ENCODE measurements at regions not wholly inside any gene's neighbourhood (a gene's known extent, or its start where the extent isn't known, plus 50 kb on each side); places are given as distances from the start of the nearest gene placed in this dataset.

- Histone ChIP-seq H3K4me3 (replicated peaks in 1 of 2; ENCODE audit: low read depth in 1 of 2, low read length in 2 of 2) (no peak overlapping the region), H2AFZ (ENCODE audit: low read depth, low read length, poor library complexity, severe bottlenecking) (no peak overlapping the region), H3K4me1 (ENCODE audit: control insufficient read depth in 1 of 2, insufficient read depth in 2 of 2, low read length in 2 of 2) (no peaks in the 10 kb centered on the region), H3K27me3 (ENCODE audit: insufficient read depth, low read length) (no peaks in the 10 kb centered on the region), H3K4me2 (ENCODE audit: low read length) (no peak overlapping the region), H3K27ac (ENCODE audit: low read depth, low read length) (no peak overlapping the region), H3K9me2 (ENCODE audit: insufficient read depth) (no peaks in the 10 kb centered on the region), H3K79me2 (ENCODE audit: insufficient read depth, low read length) (no peaks in the 10 kb centered on the region), H3K36me3 (ENCODE audit: control insufficient read depth in 1 of 2, insufficient read depth in 2 of 2, low read length in 2 of 2) (no peaks in the 10 kb centered on the region), H3K9me3 (ENCODE audit: control insufficient read depth in 1 of 2, insufficient read depth in 1 of 2, low read depth in 1 of 2, low read length in 2 of 2) (peaks cover 0 to 3% of the 10 kb centered on the region in 2 experiments; a peak in 1 of 4 replicates), H3K9ac (ENCODE audit: low read length) (no peak overlapping the region), H4K20me1 (ENCODE audit: insufficient read depth) (no peaks in the 10 kb centered on the region)
- CTCF ChIA-PET: no interaction called here
- POLR2A ChIA-PET: no interaction called here
- RAD21 ChIA-PET (ENCODE audit: low non-redundant PET in 1 of 2, low total read pairs in 2 of 2, uncharacterized antibody in 2 of 2, unreplicated experiment in 2 of 2): no interaction called here
- no TSS peak for BruUV-seq (replicated peaks)
- TF ChIP-seq ELF1 (IDR thresholded peaks at IDR 0.05; ENCODE audit: borderline replicate concordance, low read depth) (no peak), POLR2A (IDR thresholded peaks at IDR 0.05; ENCODE audit: borderline replicate concordance, extremely low read depth, insufficient read depth, insufficient read length) (no peak), REST (IDR thresholded peaks at IDR 0.05; ENCODE audit: low read depth) (no peak), SRF (IDR thresholded peaks at IDR 0.05; ENCODE audit: low read depth) (no peak)
- intact Hi-C loops (cut with micrococcal nuclease): no loop called here
- ATAC-seq (no peak), DNase-seq (ENCODE audit: low read depth, low spot score) (no peak)
Measured at GRCh38 chr4:160257318-160257717, 1154.4 kb downstream of the RAPGEF2 start.

- Histone ChIP-seq H2AFZ (ENCODE audit: low read depth, low read length, poor library complexity, severe bottlenecking) (no peak overlapping the region), H3K4me3 (replicated peaks in 1 of 2; ENCODE audit: low read depth in 1 of 2, low read length in 2 of 2) (no peak overlapping the region), H3K79me2 (ENCODE audit: insufficient read depth, low read length) (no peaks in the 10 kb centered on the region), H3K9me3 (ENCODE audit: control insufficient read depth in 1 of 2, insufficient read depth in 1 of 2, low read depth in 1 of 2, low read length in 2 of 2) (no peaks in the 10 kb centered on the region), H4K20me1 (ENCODE audit: insufficient read depth) (no peaks in the 10 kb centered on the region), H3K27ac (ENCODE audit: low read depth, low read length) (no peak overlapping the region), H3K27me3 (ENCODE audit: insufficient read depth, low read length) (no peaks in the 10 kb centered on the region), H3K4me2 (ENCODE audit: low read length) (no peak overlapping the region), H3K9ac (ENCODE audit: low read length) (no peak overlapping the region), H3K36me3 (ENCODE audit: control insufficient read depth in 1 of 2, insufficient read depth in 2 of 2, low read length in 2 of 2) (no peaks in the 10 kb centered on the region), H3K4me1 (ENCODE audit: control insufficient read depth in 1 of 2, insufficient read depth in 2 of 2, low read length in 2 of 2) (no peaks in the 10 kb centered on the region), H3K9me2 (ENCODE audit: insufficient read depth) (no peaks in the 10 kb centered on the region)
- ChIA-PET POLR2A (no interaction called here), CTCF (no interaction called here), RAD21 (ENCODE audit: low non-redundant PET in 1 of 2, low total read pairs in 2 of 2, uncharacterized antibody in 2 of 2, unreplicated experiment in 2 of 2) (no interaction called here)
- intact Hi-C loops (cut with micrococcal nuclease): no loop called here
- BruUV-seq (replicated peaks): no TSS peak
- DNase-seq (ENCODE audit: low read depth, low spot score) (no peak), ATAC-seq (no peak)
- no peak for TF ChIP-seq MAX (IDR thresholded peaks at IDR 0.05)
- no peak for TF ChIP-seq SRF (IDR thresholded peaks at IDR 0.05; ENCODE audit: low read depth)
- no peak for TF ChIP-seq REST (IDR thresholded peaks at IDR 0.05; ENCODE audit: low read depth)
- TF ChIP-seq, protein P1, sequence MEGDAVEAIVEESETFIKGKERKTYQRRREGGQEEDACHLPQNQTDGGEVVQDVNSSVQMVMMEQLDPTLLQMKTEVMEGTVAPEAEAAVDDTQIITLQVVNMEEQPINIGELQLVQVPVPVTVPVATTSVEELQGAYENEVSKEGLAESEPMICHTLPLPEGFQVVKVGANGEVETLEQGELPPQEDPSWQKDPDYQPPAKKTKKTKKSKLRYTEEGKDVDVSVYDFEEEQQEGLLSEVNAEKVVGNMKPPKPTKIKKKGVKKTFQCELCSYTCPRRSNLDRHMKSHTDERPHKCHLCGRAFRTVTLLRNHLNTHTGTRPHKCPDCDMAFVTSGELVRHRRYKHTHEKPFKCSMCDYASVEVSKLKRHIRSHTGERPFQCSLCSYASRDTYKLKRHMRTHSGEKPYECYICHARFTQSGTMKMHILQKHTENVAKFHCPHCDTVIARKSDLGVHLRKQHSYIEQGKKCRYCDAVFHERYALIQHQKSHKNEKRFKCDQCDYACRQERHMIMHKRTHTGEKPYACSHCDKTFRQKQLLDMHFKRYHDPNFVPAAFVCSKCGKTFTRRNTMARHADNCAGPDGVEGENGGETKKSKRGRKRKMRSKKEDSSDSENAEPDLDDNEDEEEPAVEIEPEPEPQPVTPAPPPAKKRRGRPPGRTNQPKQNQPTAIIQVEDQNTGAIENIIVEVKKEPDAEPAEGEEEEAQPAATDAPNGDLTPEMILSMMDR (IDR thresholded peaks at IDR 0.05 in 2 of 3, conservative IDR thresholded peaks at IDR 0.05 in 1 of 3; ENCODE audit: borderline replicate concordance in 1 of 3, insufficient read depth in 1 of 3, low read depth in 2 of 3, low read length in 2 of 3): no peak
- no peak for TF ChIP-seq ZFX (IDR thresholded peaks at IDR 0.05)
- no peak for TF ChIP-seq ELF1 (IDR thresholded peaks at IDR 0.05; ENCODE audit: borderline replicate concordance, low read depth)
- TF ChIP-seq SIN3A (IDR thresholded peaks at IDR 0.05; ENCODE audit: low read depth): no peak
- no peak for TF ChIP-seq CEBPB (IDR thresholded peaks at IDR 0.05; ENCODE audit: low read depth)
- TF ChIP-seq YY1 (IDR thresholded peaks at IDR 0.05; ENCODE audit: extremely low read depth, insufficient replicate concordance, low read depth, low read length): no peak
- no peak for TF ChIP-seq EGR1 (IDR thresholded peaks at IDR 0.05; ENCODE audit: low read depth)
- no peak for TF ChIP-seq EZH2 (IDR thresholded peaks at IDR 0.05)
Measured at GRCh38 chr4:160265014-160265413, 1162.1 kb downstream of the RAPGEF2 start.

All from HCT116 (cell line).